Thyroid gland (tissue), 4 donors: ENCODE measurements at regions not wholly inside any gene's neighbourhood (a gene's known extent, or its start where the extent isn't known, plus 50 kb on each side); places are given as distances from the start of the nearest gene placed in this dataset.

Experiments
- POLR2A ChIP-seq, 2 donors: fragments of 450-650 bp; IDR thresholded peaks; one replicate each; pipeline ENCODE4 v1.6.1; 2017; ENCODE audit warnings: antibody characterized with exemption in 2 of 2, mild to moderate bottlenecking in 2 of 2, moderate library complexity in 1 of 2
- TF ChIP-seq, protein P1 (sequence below), 6 experiments: fragments of 200-600 bp in 3 of 6; fragments of 450-650 bp in 3 of 6; sonication (generic) in 3 of 6; IDR thresholded peaks; one replicate each; pipeline ENCODE4 v1.5.1; 2016 to 2019; ENCODE audit warnings: antibody characterized with exemption in 6 of 6, mild to moderate bottlenecking in 2 of 6, inconsistent platforms in 1 of 6, moderate library complexity in 1 of 6

DNA sequence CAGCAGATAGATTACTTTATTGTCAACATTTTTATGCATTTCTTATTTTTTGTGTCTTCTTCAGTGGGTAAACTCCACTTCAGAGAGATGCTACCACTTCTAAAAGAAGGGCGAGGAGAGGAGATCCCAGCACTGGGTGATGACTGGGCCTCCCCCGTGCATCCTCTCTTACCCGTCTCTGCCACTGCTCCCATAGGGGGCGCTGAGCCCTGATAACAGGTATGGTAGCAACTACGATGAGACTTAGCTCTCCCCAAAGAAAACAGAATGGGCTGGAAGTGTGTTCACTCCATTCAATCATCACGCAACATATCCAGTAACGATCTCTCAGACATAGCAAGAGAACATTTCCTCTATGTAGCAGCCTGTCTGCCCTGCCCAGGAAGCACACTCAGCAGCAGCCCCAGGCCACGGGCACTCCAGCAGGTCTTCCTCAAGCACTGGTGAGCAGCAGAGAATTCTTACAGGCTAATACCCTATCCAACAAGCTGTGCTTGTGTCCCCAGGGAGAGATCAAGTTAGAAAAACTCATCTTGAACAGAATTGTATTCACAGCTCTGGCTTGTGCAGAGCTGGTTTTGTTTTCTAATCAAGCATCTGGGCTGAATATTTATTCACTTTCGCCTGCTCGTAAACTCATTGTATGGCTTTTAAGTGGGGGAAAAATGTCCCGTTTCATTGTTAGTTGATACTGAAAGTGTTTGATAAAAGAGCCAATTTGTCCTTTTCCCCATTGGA, 533.1 kb upstream of the CDH4 start:
- TF ChIP-seq, protein P1, sequence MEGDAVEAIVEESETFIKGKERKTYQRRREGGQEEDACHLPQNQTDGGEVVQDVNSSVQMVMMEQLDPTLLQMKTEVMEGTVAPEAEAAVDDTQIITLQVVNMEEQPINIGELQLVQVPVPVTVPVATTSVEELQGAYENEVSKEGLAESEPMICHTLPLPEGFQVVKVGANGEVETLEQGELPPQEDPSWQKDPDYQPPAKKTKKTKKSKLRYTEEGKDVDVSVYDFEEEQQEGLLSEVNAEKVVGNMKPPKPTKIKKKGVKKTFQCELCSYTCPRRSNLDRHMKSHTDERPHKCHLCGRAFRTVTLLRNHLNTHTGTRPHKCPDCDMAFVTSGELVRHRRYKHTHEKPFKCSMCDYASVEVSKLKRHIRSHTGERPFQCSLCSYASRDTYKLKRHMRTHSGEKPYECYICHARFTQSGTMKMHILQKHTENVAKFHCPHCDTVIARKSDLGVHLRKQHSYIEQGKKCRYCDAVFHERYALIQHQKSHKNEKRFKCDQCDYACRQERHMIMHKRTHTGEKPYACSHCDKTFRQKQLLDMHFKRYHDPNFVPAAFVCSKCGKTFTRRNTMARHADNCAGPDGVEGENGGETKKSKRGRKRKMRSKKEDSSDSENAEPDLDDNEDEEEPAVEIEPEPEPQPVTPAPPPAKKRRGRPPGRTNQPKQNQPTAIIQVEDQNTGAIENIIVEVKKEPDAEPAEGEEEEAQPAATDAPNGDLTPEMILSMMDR (IDR thresholded peaks at IDR 0.05) = peak in 1 of 6 experiments; percentile 9
- TF ChIP-seq POLR2A (IDR thresholded peaks at IDR 0.05) = no peak
